BLaER1 (cell line): ENCODE measurements at regions not wholly inside any gene's neighbourhood (a gene's known extent, or its start where the extent isn't known, plus 50 kb on each side); places are given as distances from the start of the nearest gene placed in this dataset.

Experiments
- H3K27ac ChIP-seq: shearing (Covaris generic); formaldehyde crosslinking; 2 replicates; pipeline ENCODE4 v1.8.1; 2022
- H3K27me3 ChIP-seq: shearing (Covaris generic); formaldehyde crosslinking; 2 replicates; pipeline ENCODE4 v1.8.1; 2022
- H3K36me3 ChIP-seq: shearing (Covaris generic); formaldehyde crosslinking; 2 replicates; pipeline ENCODE4 v1.8.1; 2022
- H3K4me1 ChIP-seq: shearing (Covaris generic); formaldehyde crosslinking; 2 replicates; pipeline ENCODE4 v1.8.1; 2022
- H3K4me2 ChIP-seq: shearing (Covaris generic); formaldehyde crosslinking; 2 replicates; pipeline ENCODE4 v1.8.1; 2022
- H3K4me3 ChIP-seq: shearing (Covaris generic); formaldehyde crosslinking; 2 replicates; pipeline ENCODE4 v1.8.1; 2022
- H3K9ac ChIP-seq: shearing (Covaris generic); formaldehyde crosslinking; 2 replicates; pipeline ENCODE4 v1.8.1; 2022
- H3K9me3 ChIP-seq: shearing (Covaris generic); formaldehyde crosslinking; 2 replicates; pipeline ENCODE4 v1.8.1; 2022
- H4K20me1 ChIP-seq: shearing (Covaris generic); formaldehyde crosslinking; 2 replicates; pipeline ENCODE4 v1.8.1; 2022
- Cebpa-rat ChIP-seq: shearing (Covaris generic); IDR thresholded peaks from 2 replicates; pipeline ENCODE4 v1.8.1; 2022

- Histone ChIP-seq H4K20me1 (no peaks in the 10 kb centered on the region), H3K9ac (no peak overlapping the region), H3K27me3 (no peaks in the 10 kb centered on the region), H3K27ac (peak overlapping the region; percentile 36; the same call in 1 of the 2 replicates), H3K4me3 (no peak overlapping the region), H3K4me1 (peaks cover 26% of the 10 kb centered on the region), H3K9me3 (no peaks in the 10 kb centered on the region), H3K4me2 (peak overlapping the region; percentile 62), H3K36me3 (no peaks in the 10 kb centered on the region)
- no peak for TF ChIP-seq Cebpa-rat
These were observed 140.5 kb upstream of the CST7 start for GRCh38 chr20:24808616-24809015.

GRCh38 chr20:24809606-24810005 is 139.5 kb upstream of the CST7 start:
- no peaks in the 10 kb centered on the region for H3K36me3 ChIP-seq
- no peak for TF ChIP-seq Cebpa-rat

GRCh38 chr20:24810676-24811407 is 138.2 kb upstream of the CST7 start:
- no peak overlapping the region for H3K4me3 ChIP-seq
- TF ChIP-seq Cebpa-rat, result no peak
- H3K27ac ChIP-seq, result no peak overlapping the region
- H3K27me3 ChIP-seq, result no peaks in the 10 kb centered on the region
- H4K20me1 ChIP-seq, result no peaks in the 10 kb centered on the region
- H3K36me3 ChIP-seq, result no peaks in the 10 kb centered on the region
- no peak overlapping the region for H3K9ac ChIP-seq
- peaks cover 20% of the 10 kb centered on the region for H3K4me1 ChIP-seq
- H3K4me2 ChIP-seq, result no peak overlapping the region
- no peaks in the 10 kb centered on the region for H3K9me3 ChIP-seq

More at GRCh38 chr20:24809606-24810005, 139.5 kb upstream of the CST7 start:
- no peak overlapping the region for H3K4me3 ChIP-seq
- no peak overlapping the region for H3K27ac ChIP-seq
- H3K9me3 ChIP-seq, result no peaks in the 10 kb centered on the region
- H4K20me1 ChIP-seq, result no peaks in the 10 kb centered on the region
- H3K27me3 ChIP-seq, result no peaks in the 10 kb centered on the region
- no peak overlapping the region for H3K9ac ChIP-seq
- H3K4me2 ChIP-seq, result peak overlapping the region; percentile 62; the same call in 1 of the 2 replicates
- H3K4me1 ChIP-seq, result peaks cover 27% of the 10 kb centered on the region

DNA sequence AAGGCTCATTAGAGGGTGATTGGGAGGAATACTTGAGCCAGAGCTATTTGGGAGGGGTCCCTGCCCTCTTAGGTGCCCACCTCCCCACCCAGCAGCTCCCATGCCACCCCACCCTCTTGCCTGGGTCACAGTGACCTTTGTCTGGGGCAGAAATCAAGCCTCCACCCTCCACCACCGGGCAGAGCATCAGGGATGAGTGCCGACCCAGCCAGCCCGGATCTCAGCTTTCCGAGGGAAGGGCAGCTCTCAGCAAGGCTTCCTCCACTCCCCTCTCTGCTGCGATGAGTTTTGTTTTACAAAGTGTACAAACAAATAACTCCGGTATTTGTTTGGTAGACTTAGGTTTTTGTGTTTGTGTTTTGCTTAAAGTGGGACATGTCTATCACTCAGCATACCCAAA is 136.7 kb upstream of the CST7 start:
- H3K4me2 ChIP-seq, result no peak overlapping the region
- no peaks in the 10 kb centered on the region for H3K9me3 ChIP-seq
- no peak for TF ChIP-seq Cebpa-rat
- no peaks in the 10 kb centered on the region for H3K27me3 ChIP-seq
- H3K4me3 ChIP-seq, result no peak overlapping the region
- no peaks in the 10 kb centered on the region for H3K36me3 ChIP-seq
- no peak overlapping the region for H3K27ac ChIP-seq
- no peaks in the 10 kb centered on the region for H4K20me1 ChIP-seq
- peaks cover 20% of the 10 kb centered on the region for H3K4me1 ChIP-seq
- H3K9ac ChIP-seq, result no peak overlapping the region

- H3K4me3 ChIP-seq, result no peak overlapping the region
- TF ChIP-seq Cebpa-rat, result no peak
- peaks cover 20% of the 10 kb centered on the region for H3K4me1 ChIP-seq
- no peak overlapping the region for H3K9ac ChIP-seq
- no peaks in the 10 kb centered on the region for H3K36me3 ChIP-seq
- no peaks in the 10 kb centered on the region for H3K9me3 ChIP-seq
- H4K20me1 ChIP-seq, result no peaks in the 10 kb centered on the region
- no peak overlapping the region for H3K4me2 ChIP-seq
- H3K27me3 ChIP-seq, result no peaks in the 10 kb centered on the region
- H3K27ac ChIP-seq, result no peak overlapping the region
These were observed 136.0 kb upstream of the CST7 start for GRCh38 chr20:24813080-24813479.

- Histone ChIP-seq H3K9ac (no peak overlapping the region), H3K4me1 (peaks cover 17% of the 10 kb centered on the region), H3K27ac (0 out of 2 replicates have a peak overlapping the region, but pooled peaks have one; percentile 4), H3K4me2 (no peak overlapping the region), H3K4me3 (no peak overlapping the region), H3K27me3 (no peaks in the 10 kb centered on the region), H4K20me1 (no peaks in the 10 kb centered on the region), H3K36me3 (no peaks in the 10 kb centered on the region), H3K9me3 (no peaks in the 10 kb centered on the region)
- no peak for TF ChIP-seq Cebpa-rat
These were observed 135.6 kb upstream of the CST7 start for GRCh38 chr20:24813496-24813895.

GRCh38 chr20:24813936-24814335 is 135.1 kb upstream of the CST7 start:
- Histone ChIP-seq H3K4me2 (no peak overlapping the region), H3K36me3 (no peaks in the 10 kb centered on the region), H3K27me3 (no peaks in the 10 kb centered on the region), H3K9me3 (no peaks in the 10 kb centered on the region), H3K4me1 (peaks cover 12% of the 10 kb centered on the region), H3K9ac (no peak overlapping the region), H3K27ac (no peak overlapping the region), H4K20me1 (no peaks in the 10 kb centered on the region), H3K4me3 (no peak overlapping the region)
- no peak for TF ChIP-seq Cebpa-rat

- TF ChIP-seq Cebpa-rat, result no peak
- Histone ChIP-seq H4K20me1 (no peaks in the 10 kb centered on the region), H3K9me3 (no peaks in the 10 kb centered on the region), H3K9ac (no peak overlapping the region), H3K4me3 (no peak overlapping the region), H3K27ac (no peak overlapping the region), H3K27me3 (no peaks in the 10 kb centered on the region), H3K4me1 (peaks cover 5% of the 10 kb centered on the region), H3K4me2 (no peak overlapping the region), H3K36me3 (no peaks in the 10 kb centered on the region)
These were observed 134.4 kb upstream of the CST7 start for GRCh38 chr20:24814556-24815195.

DNA sequence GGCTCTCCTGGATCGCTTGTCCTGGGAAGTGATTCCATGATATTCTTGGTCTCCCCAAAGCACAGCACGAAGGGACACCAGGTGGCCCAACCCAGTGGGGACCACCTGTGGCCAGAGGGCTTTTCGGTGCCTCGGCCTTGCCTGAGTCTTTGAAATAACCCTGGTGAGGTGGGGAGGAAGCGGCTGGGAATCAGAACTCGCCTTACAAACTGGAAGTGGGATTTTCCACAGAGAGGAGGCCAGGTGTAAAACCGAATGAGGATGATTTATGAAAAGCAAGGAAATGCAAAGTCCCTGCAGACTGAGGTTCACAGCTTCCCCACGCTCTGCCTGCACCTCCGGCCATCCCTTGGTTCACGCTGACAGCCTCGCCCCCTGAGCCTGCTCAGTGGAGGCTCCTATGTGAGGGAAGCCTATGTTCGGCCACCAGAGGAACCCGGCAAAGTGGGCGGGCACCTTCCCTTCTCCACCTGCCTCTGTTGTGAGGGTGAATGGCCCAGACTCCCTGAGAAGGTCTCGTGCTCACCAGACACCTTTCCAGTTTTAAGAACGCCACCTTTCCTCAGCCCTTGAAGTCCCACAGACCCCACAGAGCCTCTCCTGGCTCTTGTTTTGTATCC is 133.8 kb upstream of the CST7 start:
- Histone ChIP-seq H4K20me1 (no peaks in the 10 kb centered on the region), H3K9me3 (no peaks in the 10 kb centered on the region), H3K9ac (no peak overlapping the region), H3K4me2 (no peak overlapping the region), H3K4me3 (no peak overlapping the region), H3K27me3 (no peaks in the 10 kb centered on the region), H3K4me1 (peaks cover 4% of the 10 kb centered on the region; the same call in 1 of the 2 replicates), H3K27ac (no peak overlapping the region), H3K36me3 (no peaks in the 10 kb centered on the region)
- TF ChIP-seq Cebpa-rat, result no peak

DNA sequence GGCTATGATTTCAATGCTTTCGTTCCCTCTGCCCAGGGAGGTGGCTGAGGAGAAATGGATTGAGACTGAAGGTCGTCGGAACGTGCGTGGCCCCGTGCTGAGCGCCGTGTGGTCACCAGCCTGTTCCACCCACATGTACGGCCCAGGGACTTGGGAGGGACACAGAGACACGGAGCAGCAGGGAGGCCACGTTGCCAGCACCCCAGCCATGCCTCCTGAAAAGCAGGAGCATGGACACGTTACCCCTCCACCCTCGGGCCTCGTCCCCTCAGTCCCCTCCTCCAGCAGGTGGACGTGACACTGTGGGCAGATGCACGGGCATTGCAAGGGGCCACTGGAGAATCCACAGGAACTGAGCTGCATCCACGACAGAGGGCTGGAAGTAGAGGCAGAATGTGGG is 133.1 kb upstream of the CST7 start:
- no peaks in the 10 kb centered on the region for H3K9me3 ChIP-seq
- H3K36me3 ChIP-seq, result no peaks in the 10 kb centered on the region
- H3K9ac ChIP-seq, result no peak overlapping the region
- H3K27ac ChIP-seq, result no peak overlapping the region
- no peaks in the 10 kb centered on the region for H4K20me1 ChIP-seq
- no peak overlapping the region for H3K4me3 ChIP-seq
- no peak overlapping the region for H3K4me2 ChIP-seq
- TF ChIP-seq Cebpa-rat, result no peak
- H3K4me1 ChIP-seq, result peaks cover 4% of the 10 kb centered on the region; the same call in 1 of the 2 replicates
- no peaks in the 10 kb centered on the region for H3K27me3 ChIP-seq
